Stimulated activated CD4-positive, alpha-beta T cell treated with anti-CD3 and anti-CD28 coated beads, Interleukin-15, amount 100 ng/mL, for 1 hour (primary cell): ENCODE measurements at regions not wholly inside any gene's neighbourhood (a gene's known extent, or its start where the extent isn't known, plus 50 kb on each side); places are given as distances from the start of the nearest gene placed in this dataset.

ENCODE experiments used
- DNase-seq, 2 donors: peaks; one replicate each; pipeline ENCODE4 v3.0.0-alpha.2; 2020; ENCODE audit warnings: low read depth in 1 of 2, low spot score in 1 of 2

GRCh38 chr12:89800435-89800834 is 91.8 kb upstream of the ATP2B1 start:
- no peak for DNase-seq

- no peak for DNase-seq
Observed at GRCh38 chr12:89799316-89799715, 90.7 kb upstream of the ATP2B1 start.

GRCh38 chr12:89797436-89797835 is 88.8 kb upstream of the ATP2B1 start:
- no peak for DNase-seq

- DNase-seq: no peak
Observed at GRCh38 chr12:89796798-89797382, 88.3 kb upstream of the ATP2B1 start.

GRCh38 chr12:89793946-89794345 is 85.3 kb upstream of the ATP2B1 start:
- no peak for DNase-seq

- DNase-seq: no peak
Observed at GRCh38 chr12:89791286-89791685, 82.6 kb upstream of the ATP2B1 start.

GRCh38 chr12:89789862-89790261 is 81.2 kb upstream of the ATP2B1 start:
- DNase-seq: no peak

GRCh38 chr12:89787763-89788162 is 79.1 kb upstream of the ATP2B1 start:
- DNase-seq: no peak

GRCh38 chr12:89786177-89786810 is 77.7 kb upstream of the ATP2B1 start:
- DNase-seq: no peak

- DNase-seq: no peak
Observed at GRCh38 chr12:89783359-89784060, 74.9 kb upstream of the ATP2B1 start.

GRCh38 chr12:89782807-89783206 is 74.2 kb upstream of the ATP2B1 start:
- no peak for DNase-seq

GRCh38 chr12:89781946-89782550 is 73.4 kb upstream of the ATP2B1 start:
- DNase-seq: no peak

GRCh38 chr12:89781156-89781555 is 72.5 kb upstream of the ATP2B1 start:
- DNase-seq: no peak

- no peak for DNase-seq
Observed at GRCh38 chr12:89779090-89779489, 70.5 kb upstream of the ATP2B1 start.

- DNase-seq: no peak
Observed at GRCh38 chr12:89777733-89778379, 69.2 kb upstream of the ATP2B1 start.

- DNase-seq: no peak
Observed at GRCh38 chr12:89775986-89776365, 67.3 kb upstream of the ATP2B1 start.

- DNase-seq: no peak
Observed at GRCh38 chr12:89775063-89775985, 66.7 kb upstream of the ATP2B1 start.

GRCh38 chr12:89774645-89775044 is 66.0 kb upstream of the ATP2B1 start:
- DNase-seq: no peak

GRCh38 chr12:89770391-89770790 is 61.8 kb upstream of the ATP2B1 start:
- DNase-seq: no peak

- no peak for DNase-seq
Observed at GRCh38 chr12:89769483-89769818, 60.8 kb upstream of the ATP2B1 start.
